Endodermal cell (in vitro differentiated cells): ENCODE measurements at regions not wholly inside any gene's neighbourhood (a gene's known extent, or its start where the extent isn't known, plus 50 kb on each side); places are given as distances from the start of the nearest gene placed in this dataset.

Source experiments
- DNase-seq: peaks from one replicate; pipeline ENCODE4 v3.0.0-alpha.2; 2017
- H3K27ac ChIP-seq: 2 replicates; pipeline ENCODE4 v1.5.1; 2013; ENCODE audit warnings: mild to moderate bottlenecking, low read depth, low read length, moderate library complexity
- H3K27me3 ChIP-seq: 2 replicates; pipeline ENCODE4 v1.6.1; 2013; ENCODE audit warnings: mild to moderate bottlenecking, low read length, moderate library complexity; ENCODE audit not compliant: insufficient read depth, control insufficient read depth, poor library complexity, severe bottlenecking
- H3K36me3 ChIP-seq: 2 replicates; pipeline ENCODE4 v1.7.0; 2013; ENCODE audit warnings: mild to moderate bottlenecking, low read length, moderate library complexity; ENCODE audit not compliant: control insufficient read depth, insufficient read depth
- H3K4me1 ChIP-seq: one replicate; pipeline ENCODE4 v1.7.0; 2013; ENCODE audit warnings: low read length; ENCODE audit not compliant: control insufficient read depth, insufficient read depth
- H3K4me3 ChIP-seq: 2 replicates; pipeline ENCODE4 v1.5.1; 2013; ENCODE audit warnings: mild to moderate bottlenecking, low read length, moderate library complexity
- H3K9ac ChIP-seq: 2 replicates; pipeline ENCODE4 v1.6.1; 2013; ENCODE audit warnings: mild to moderate bottlenecking, low read length, moderate library complexity; ENCODE audit not compliant: poor library complexity, severe bottlenecking; ENCODE audit errors: extremely low read depth
- H3K9me3 ChIP-seq: 2 replicates; pipeline ENCODE4 v1.6.1; 2013; ENCODE audit warnings: mild to moderate bottlenecking, low read length, moderate library complexity; ENCODE audit not compliant: control insufficient read depth
- H3K27ac Mint-ChIP-seq: 2 replicates; pipeline ENCODE4 v1.8.0; 2020; ENCODE audit warnings: mixed read lengths
- H3K27me3 Mint-ChIP-seq: 2 replicates; pipeline ENCODE4 v1.8.0; 2021; ENCODE audit warnings: mild to moderate bottlenecking, mixed read lengths; ENCODE audit not compliant: insufficient read depth
- H3K36me3 Mint-ChIP-seq: 2 replicates; pipeline ENCODE4 v1.8.0; 2020; ENCODE audit warnings: low read depth, mixed read lengths
- H3K4me1 Mint-ChIP-seq: 2 replicates; pipeline ENCODE4 v1.8.0; 2020; ENCODE audit warnings: mixed read lengths
- H3K4me3 Mint-ChIP-seq: 2 replicates; pipeline ENCODE4 v1.8.0; 2020; ENCODE audit warnings: mild to moderate bottlenecking, moderate library complexity, mixed read lengths
- H3K9me3 Mint-ChIP-seq: 2 replicates; pipeline ENCODE4 v1.8.0; 2020; ENCODE audit warnings: mild to moderate bottlenecking, mixed read lengths
- CTCF ChIP-seq: fragments of 200-600 bp; sonication (generic); conservative IDR thresholded peaks from 2 replicates; pipeline ENCODE4 v1.5.0; 2021; ENCODE audit warnings: antibody characterized with exemption, mild to moderate bottlenecking
- WGBS, 2 experiments: methylation state at CpG; one replicate each; pipeline versions ENCODE4 v1.1.5 to v1.1.7; 2013; ENCODE audit warnings: missing lambda C conversion rate in 2 of 2, mixed read lengths in 1 of 2; ENCODE audit not compliant: insufficient coverage in 1 of 2, insufficient read length in 1 of 2; 5-methylcytosine and 5-hydroxymethylcytosine counted together

DNA sequence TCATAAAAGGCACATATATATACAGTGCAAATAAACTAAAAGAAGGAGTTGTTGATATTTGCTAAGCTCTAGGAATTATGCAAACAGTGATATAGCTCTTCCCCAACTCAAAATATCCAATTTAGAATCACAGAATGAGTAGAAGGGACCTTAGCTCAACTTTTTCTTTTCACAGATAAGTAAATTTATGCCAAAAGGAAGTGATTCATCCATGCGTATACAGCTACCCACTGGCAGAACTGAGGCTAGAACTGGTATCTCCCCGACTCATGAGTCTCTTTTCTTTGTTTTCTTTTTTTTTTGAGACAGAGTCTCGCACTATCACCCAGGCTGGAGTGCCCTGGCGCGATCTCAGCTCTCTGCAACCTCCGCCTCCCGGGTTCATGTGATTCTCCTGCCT is 54.2 kb upstream of the SVIL start:
- H3K4me3 Mint-ChIP-seq: no peak overlapping the region
- no peak overlapping the region for H3K27ac Mint-ChIP-seq
- no peaks in the 10 kb centered on the region for H3K27me3 ChIP-seq
- H3K36me3 Mint-ChIP-seq: peaks cover 18% of the 10 kb centered on the region
- H3K9ac ChIP-seq: no peak overlapping the region
- no peak overlapping the region for H3K27ac ChIP-seq
- no peaks in the 10 kb centered on the region for H3K27me3 Mint-ChIP-seq
- peaks cover 22% of the 10 kb centered on the region for H3K36me3 ChIP-seq
- peaks cover 8% of the 10 kb centered on the region for H3K4me1 ChIP-seq
- H3K9me3 Mint-ChIP-seq: no peaks in the 10 kb centered on the region
- peaks cover 14% of the 10 kb centered on the region for H3K9me3 ChIP-seq
- TF ChIP-seq CTCF: no peak
- peaks cover 27% of the 10 kb centered on the region for H3K4me1 Mint-ChIP-seq
- DNase-seq: no peak
- 29 to 74% methylated on average over 2 to 7 of the region's 7 CpGs for WGBS, 2 experiments
- no peak overlapping the region for H3K4me3 ChIP-seq

DNA sequence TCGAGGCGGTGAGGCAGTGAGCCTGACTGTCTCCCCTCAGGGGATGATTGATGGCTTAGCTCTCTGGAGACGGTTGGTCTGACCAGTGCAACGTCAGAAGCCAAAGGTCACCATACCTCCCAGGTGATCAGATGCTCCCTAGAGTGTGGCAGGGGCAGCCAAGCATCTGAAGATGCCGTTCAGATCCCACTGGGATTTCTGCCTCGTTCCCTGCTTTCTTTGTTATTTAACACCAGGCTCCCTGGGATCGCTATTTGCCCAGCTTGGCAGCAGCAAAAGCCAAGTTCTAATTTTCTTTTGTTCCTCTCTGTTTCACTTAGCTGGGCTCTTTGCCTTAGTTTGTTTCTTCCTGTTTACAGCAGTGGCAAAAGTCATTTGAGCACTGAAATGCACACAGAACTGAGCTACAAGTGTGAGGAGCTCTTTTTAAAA is 53.5 kb upstream of the SVIL start:
- peaks cover 30% of the 10 kb centered on the region for H3K36me3 ChIP-seq
- peaks cover 32% of the 10 kb centered on the region for H3K4me1 Mint-ChIP-seq
- peak; percentile 86 for DNase-seq
- TF ChIP-seq CTCF: no peak
- WGBS, 2 experiments: 6 to 14% methylated on average over 4 to 7 of the region's 7 CpGs
- no peaks in the 10 kb centered on the region for H3K9me3 Mint-ChIP-seq
- peaks cover 24% of the 10 kb centered on the region for H3K36me3 Mint-ChIP-seq
- peaks cover 8% of the 10 kb centered on the region for H3K4me1 ChIP-seq
- peaks cover 21% of the 10 kb centered on the region for H3K9me3 ChIP-seq
- no peak overlapping the region for H3K9ac ChIP-seq
- H3K27me3 ChIP-seq: no peaks in the 10 kb centered on the region
- H3K4me3 Mint-ChIP-seq: peak overlapping the region; percentile 2
- H3K4me3 ChIP-seq: no peak overlapping the region
- peak overlapping the region; percentile 71 for H3K27ac Mint-ChIP-seq
- peak overlapping the region; percentile 40 for H3K27ac ChIP-seq
- no peaks in the 10 kb centered on the region for H3K27me3 Mint-ChIP-seq

- no peak overlapping the region for H3K9ac ChIP-seq
- peak overlapping the region; percentile 2 for H3K4me3 Mint-ChIP-seq
- TF ChIP-seq CTCF: no peak
- H3K4me1 ChIP-seq: peaks cover 8% of the 10 kb centered on the region
- no peak for DNase-seq
- 71 to 74% methylated on average over 7 to 8 of the region's 10 CpGs for WGBS, 2 experiments
- H3K36me3 ChIP-seq: peaks cover 35% of the 10 kb centered on the region
- no peak overlapping the region for H3K4me3 ChIP-seq
- H3K27me3 ChIP-seq: no peaks in the 10 kb centered on the region
- no peaks in the 10 kb centered on the region for H3K9me3 Mint-ChIP-seq
- peaks cover 21% of the 10 kb centered on the region for H3K9me3 ChIP-seq
- H3K27ac Mint-ChIP-seq: peak overlapping the region; percentile 71
- no peak overlapping the region for H3K27ac ChIP-seq
- H3K4me1 Mint-ChIP-seq: peaks cover 39% of the 10 kb centered on the region
- no peaks in the 10 kb centered on the region for H3K27me3 Mint-ChIP-seq
- peaks cover 30% of the 10 kb centered on the region for H3K36me3 Mint-ChIP-seq
These were observed 52.8 kb upstream of the SVIL start for GRCh38 chr10:29687421-29688164.
